ENCODE measurements at regions not wholly inside any gene's neighbourhood (a gene's known extent, or its start where the extent isn't known, plus 50 kb on each side); places are given as distances from the start of the nearest gene placed in this dataset.
A peak's percentile ranks its signal among the peaks of the same experiment; 100 is the strongest.
"Not testable (repeated sequence)": the region's sequence is repeated elsewhere in the genome, so short reads cannot be mapped to it uniquely, and the experiment has no call there.

- no CpG with 5 or more reads among the region's 4 CpGs for WGBS (ENCODE audit: extremely low coverage, insufficient coverage, low lambda C conversion rate)
- H2BK120ac ChIP-seq (ENCODE audit: low read depth, low read length); H3K9ac ChIP-seq (ENCODE audit: low read length); H4K8ac ChIP-seq (ENCODE audit: low read depth, low read length); H3K79me2 ChIP-seq (ENCODE audit: control insufficient read depth, insufficient read depth, low read length); H3K18ac ChIP-seq (ENCODE audit: low read length); H3K23ac ChIP-seq (ENCODE audit: low read length); H2BK15ac ChIP-seq (replicated peaks; ENCODE audit: low read depth); H3K56ac ChIP-seq (ENCODE audit: low read length); DNase-seq; H3K4me2 ChIP-seq (ENCODE audit: low read length); H2BK5ac ChIP-seq (ENCODE audit: low read length); H3K79me1 ChIP-seq (ENCODE audit: low read length); H3K36me3 ChIP-seq (ENCODE audit: control insufficient read depth, insufficient read depth, low read length); H3K4me3 ChIP-seq (ENCODE audit: low read length); H3K27me3 ChIP-seq (ENCODE audit: insufficient read depth, low read length, poor library complexity); H4K5ac ChIP-seq (ENCODE audit: low read length); H3K4me1 ChIP-seq (ENCODE audit: control insufficient read depth, low read depth, low read length); H2AK5ac ChIP-seq (ENCODE audit: low read length); H3K4ac ChIP-seq (ENCODE audit: low read depth, low read length); H3K27ac ChIP-seq (ENCODE audit: low read depth, low read length): not testable (repeated sequence)
Measured at GRCh38 chr18:104264-104663, 54.1 kb upstream of the USP14 start.

GRCh38 chr18:105161-106053, 53.0 kb upstream of the USP14 start:
- not testable (repeated sequence) for H3K18ac ChIP-seq (ENCODE audit: low read length); H3K4me2 ChIP-seq (ENCODE audit: low read length); H3K27me3 ChIP-seq (ENCODE audit: insufficient read depth, low read length, poor library complexity); H3K4me3 ChIP-seq (ENCODE audit: low read length); H2AK5ac ChIP-seq (ENCODE audit: low read length); H2BK15ac ChIP-seq (replicated peaks; ENCODE audit: low read depth); H4K8ac ChIP-seq (ENCODE audit: low read depth, low read length); H3K4ac ChIP-seq (ENCODE audit: low read depth, low read length); H3K56ac ChIP-seq (ENCODE audit: low read length); H2BK5ac ChIP-seq (ENCODE audit: low read length); H3K9ac ChIP-seq (ENCODE audit: low read length); DNase-seq; H3K4me1 ChIP-seq (ENCODE audit: control insufficient read depth, low read depth, low read length); H3K79me1 ChIP-seq (ENCODE audit: low read length); H3K27ac ChIP-seq (ENCODE audit: low read depth, low read length); H4K5ac ChIP-seq (ENCODE audit: low read length); H3K23ac ChIP-seq (ENCODE audit: low read length); H3K36me3 ChIP-seq (ENCODE audit: control insufficient read depth, insufficient read depth, low read length); H3K79me2 ChIP-seq (ENCODE audit: control insufficient read depth, insufficient read depth, low read length); H2BK120ac ChIP-seq (ENCODE audit: low read depth, low read length)
- WGBS (ENCODE audit: extremely low coverage, insufficient coverage, low lambda C conversion rate): 100% methylated on average over 4 of the region's 7 CpGs

- not testable (repeated sequence) for H2BK120ac ChIP-seq (ENCODE audit: low read depth, low read length); H4K8ac ChIP-seq (ENCODE audit: low read depth, low read length); H3K4me3 ChIP-seq (ENCODE audit: low read length); H2BK15ac ChIP-seq (replicated peaks; ENCODE audit: low read depth); H4K5ac ChIP-seq (ENCODE audit: low read length); H2BK5ac ChIP-seq (ENCODE audit: low read length); H3K4me1 ChIP-seq (ENCODE audit: control insufficient read depth, low read depth, low read length); H3K27ac ChIP-seq (ENCODE audit: low read depth, low read length); H3K27me3 ChIP-seq (ENCODE audit: insufficient read depth, low read length, poor library complexity); H3K56ac ChIP-seq (ENCODE audit: low read length); H2AK5ac ChIP-seq (ENCODE audit: low read length); H3K4ac ChIP-seq (ENCODE audit: low read depth, low read length); H3K79me1 ChIP-seq (ENCODE audit: low read length); H3K23ac ChIP-seq (ENCODE audit: low read length); H3K36me3 ChIP-seq (ENCODE audit: control insufficient read depth, insufficient read depth, low read length); H3K79me2 ChIP-seq (ENCODE audit: control insufficient read depth, insufficient read depth, low read length); H3K4me2 ChIP-seq (ENCODE audit: low read length); H3K9ac ChIP-seq (ENCODE audit: low read length); H3K18ac ChIP-seq (ENCODE audit: low read length); DNase-seq
- no CpG with 5 or more reads among the region's 4 CpGs for WGBS (ENCODE audit: extremely low coverage, insufficient coverage, low lambda C conversion rate)
Measured at GRCh38 chr18:106054-106851, 52.1 kb upstream of the USP14 start.

GRCh38 chr18:106868-107384, 51.4 kb upstream of the USP14 start:
- H3K4ac ChIP-seq (ENCODE audit: low read depth, low read length); H3K27ac ChIP-seq (ENCODE audit: low read depth, low read length); H3K79me2 ChIP-seq (ENCODE audit: control insufficient read depth, insufficient read depth, low read length); H3K79me1 ChIP-seq (ENCODE audit: low read length); H3K4me2 ChIP-seq (ENCODE audit: low read length); H4K8ac ChIP-seq (ENCODE audit: low read depth, low read length); H3K27me3 ChIP-seq (ENCODE audit: insufficient read depth, low read length, poor library complexity); H3K4me3 ChIP-seq (ENCODE audit: low read length); H4K5ac ChIP-seq (ENCODE audit: low read length); H3K36me3 ChIP-seq (ENCODE audit: control insufficient read depth, insufficient read depth, low read length); H3K9ac ChIP-seq (ENCODE audit: low read length); H3K56ac ChIP-seq (ENCODE audit: low read length); DNase-seq; H3K18ac ChIP-seq (ENCODE audit: low read length); H2AK5ac ChIP-seq (ENCODE audit: low read length); H2BK5ac ChIP-seq (ENCODE audit: low read length); H2BK15ac ChIP-seq (replicated peaks; ENCODE audit: low read depth); H3K23ac ChIP-seq (ENCODE audit: low read length); H2BK120ac ChIP-seq (ENCODE audit: low read depth, low read length); H3K4me1 ChIP-seq (ENCODE audit: control insufficient read depth, low read depth, low read length): not testable (repeated sequence)
- no CpG with 5 or more reads among the region's 2 CpGs for WGBS (ENCODE audit: extremely low coverage, insufficient coverage, low lambda C conversion rate)

- peak; percentile 27 for DNase-seq
Measured at GRCh38 chr18:107464-107863, 50.9 kb upstream of the USP14 start.

More at GRCh38 chr18:107464-107863, 50.9 kb upstream of the USP14 start:
- H3K18ac ChIP-seq (ENCODE audit: low read length); H3K4me1 ChIP-seq (ENCODE audit: control insufficient read depth, low read depth, low read length); H3K4me2 ChIP-seq (ENCODE audit: low read length); H3K79me1 ChIP-seq (ENCODE audit: low read length); H3K27ac ChIP-seq (ENCODE audit: low read depth, low read length); H3K56ac ChIP-seq (ENCODE audit: low read length); H3K36me3 ChIP-seq (ENCODE audit: control insufficient read depth, insufficient read depth, low read length); H2BK15ac ChIP-seq (replicated peaks; ENCODE audit: low read depth); H2BK5ac ChIP-seq (ENCODE audit: low read length); H3K27me3 ChIP-seq (ENCODE audit: insufficient read depth, low read length, poor library complexity); H3K79me2 ChIP-seq (ENCODE audit: control insufficient read depth, insufficient read depth, low read length); H2AK5ac ChIP-seq (ENCODE audit: low read length); H2BK120ac ChIP-seq (ENCODE audit: low read depth, low read length); H3K23ac ChIP-seq (ENCODE audit: low read length); H3K4me3 ChIP-seq (ENCODE audit: low read length); H4K5ac ChIP-seq (ENCODE audit: low read length); H3K4ac ChIP-seq (ENCODE audit: low read depth, low read length); H4K8ac ChIP-seq (ENCODE audit: low read depth, low read length); H3K9ac ChIP-seq (ENCODE audit: low read length): not testable (repeated sequence)
- no CpG with 5 or more reads among the region's 5 CpGs for WGBS (ENCODE audit: extremely low coverage, insufficient coverage, low lambda C conversion rate)
